OCI-LY1 (cell line): ENCODE measurements at regions not wholly inside any gene's neighbourhood (a gene's known extent, or its start where the extent isn't known, plus 50 kb on each side); places are given as distances from the start of the nearest gene placed in this dataset.

ENCODE experiments used
- H2AFZ ChIP-seq: fragments of 200-600 bp; sonication (generic), shearing (Covaris generic); 2 replicates; pipeline ENCODE4 v1.6.0; 2014; ENCODE audit warnings: antibody characterized with exemption, mild to moderate bottlenecking, low read length
- H3F3A ChIP-seq: fragments of 200-600 bp; sonication (generic), shearing (Covaris generic); 2 replicates; pipeline ENCODE4 v1.6.0; 2014; ENCODE audit warnings: mild to moderate bottlenecking, antibody characterized with exemption, low read length, moderate library complexity; ENCODE audit not compliant: insufficient read depth
- H3K27ac ChIP-seq: fragments of 200-600 bp; sonication (generic); 2 replicates; pipeline ENCODE4 v1.5.1; 2014; ENCODE audit warnings: low read length, mixed run types, mild to moderate bottlenecking, low read depth; ENCODE audit not compliant: poor library complexity, severe bottlenecking
- H3K27me3 ChIP-seq: fragments of 200-600 bp; sonication (generic); 2 replicates; pipeline ENCODE4 v1.6.0; 2014; ENCODE audit warnings: antibody characterized with exemption, mild to moderate bottlenecking, low read length, moderate library complexity; ENCODE audit not compliant: insufficient read depth
- H3K36me3 ChIP-seq: fragments of 200-600 bp; sonication (generic); 2 replicates; pipeline ENCODE4 v1.6.1; 2014; ENCODE audit warnings: mild to moderate bottlenecking, antibody characterized with exemption, low read length, moderate library complexity, mixed read lengths; ENCODE audit not compliant: insufficient read depth
- H3K4me1 ChIP-seq: fragments of 200-600 bp; sonication (generic); 2 replicates; pipeline ENCODE4 v1.5.1; 2014; ENCODE audit warnings: mild to moderate bottlenecking, low read length, moderate library complexity; ENCODE audit not compliant: insufficient read depth, severe bottlenecking
- H3K4me2 ChIP-seq: fragments of 200-600 bp; sonication (generic), shearing (Covaris generic); 2 replicates; pipeline ENCODE4 v1.6.1; 2014; ENCODE audit warnings: low read length
- H3K4me3 ChIP-seq: fragments of 200-600 bp; sonication (generic); 2 replicates; pipeline ENCODE4 v1.5.1; 2014; ENCODE audit warnings: low read length, low read depth, mild to moderate bottlenecking, mixed read lengths; ENCODE audit not compliant: poor library complexity, severe bottlenecking
- H3K79me2 ChIP-seq: fragments of 200-600 bp; shearing (Covaris generic); 2 replicates; pipeline ENCODE4 v1.6.1; 2016; ENCODE audit warnings: mixed run types, low read length, mixed read lengths; ENCODE audit not compliant: insufficient read depth
- H3K9ac ChIP-seq: fragments of 200-600 bp; sonication (generic), shearing (Covaris generic); 2 replicates; pipeline ENCODE4 v1.6.1; 2014; ENCODE audit warnings: mild to moderate bottlenecking, low read length, mixed read lengths
- H3K9me2 ChIP-seq: fragments of 200-600 bp; sonication (generic), shearing (Covaris generic); 2 replicates; pipeline ENCODE4 v1.6.1; 2014; ENCODE audit warnings: low read depth, mild to moderate bottlenecking, low read length, mixed read lengths
- H3K9me3 ChIP-seq: fragments of 200-600 bp; shearing (Covaris generic); 2 replicates; pipeline ENCODE4 v1.6.1; 2014; ENCODE audit warnings: low read length, mixed read lengths
- H4K20me1 ChIP-seq: fragments of 200-600 bp; sonication (generic), shearing (Covaris generic); 2 replicates; pipeline ENCODE4 v1.6.0; 2016; ENCODE audit warnings: mild to moderate bottlenecking, low read length; ENCODE audit not compliant: insufficient read depth
- EZH2 ChIP-seq: fragments of 200-600 bp; sonication (generic), shearing (Covaris generic); IDR thresholded peaks from 2 replicates; pipeline ENCODE4 v1.8.0; 2017; ENCODE audit warnings: borderline replicate concordance, mixed run types, mild to moderate bottlenecking, antibody characterized with exemption, low read length, moderate library complexity, mixed read lengths
- TF ChIP-seq, protein P1 (sequence below): fragments of 200-600 bp; sonication (generic), shearing (Covaris generic); IDR thresholded peaks from 2 replicates; pipeline ENCODE4 v1.5.1; 2017; ENCODE audit warnings: mild to moderate bottlenecking, antibody characterized with exemption, low read length, moderate library complexity, mixed read lengths

DNA sequence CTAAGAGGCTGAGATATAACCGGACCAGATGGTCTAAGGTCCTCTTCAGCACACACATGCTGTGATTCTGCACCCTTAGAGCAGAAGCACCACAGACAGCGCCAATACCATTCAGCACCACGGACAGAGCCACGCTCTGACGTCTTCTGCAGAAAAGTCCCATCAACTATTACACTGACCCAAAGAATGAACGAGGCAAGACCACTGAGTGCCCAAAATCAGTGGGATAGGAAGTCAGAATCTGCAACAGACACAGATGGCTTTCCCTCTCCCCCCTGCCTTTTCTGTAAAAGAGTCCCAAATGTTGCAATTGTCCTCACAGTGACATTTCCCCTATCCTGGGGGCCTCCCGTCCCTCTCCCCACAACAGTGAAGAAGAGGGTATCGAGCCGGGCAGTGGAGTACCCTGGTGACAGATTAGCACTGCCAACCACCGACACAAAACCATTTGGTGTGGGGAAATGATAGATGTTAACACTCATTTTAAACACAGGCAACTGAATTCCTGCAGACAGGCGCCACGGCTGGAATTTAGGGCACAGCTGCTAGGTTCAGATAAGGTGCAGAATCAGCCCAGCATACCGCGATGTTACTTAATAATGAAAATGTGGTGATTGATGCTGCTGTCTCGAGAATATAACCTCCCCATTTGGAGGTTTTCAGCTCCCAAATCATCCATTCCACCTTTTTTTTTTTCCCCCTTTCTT lies 66.6 kb upstream of the CTNNBL1 start:
- no peak overlapping the region for H3K9ac ChIP-seq
- no peak for TF ChIP-seq EZH2
- TF ChIP-seq, protein P1, sequence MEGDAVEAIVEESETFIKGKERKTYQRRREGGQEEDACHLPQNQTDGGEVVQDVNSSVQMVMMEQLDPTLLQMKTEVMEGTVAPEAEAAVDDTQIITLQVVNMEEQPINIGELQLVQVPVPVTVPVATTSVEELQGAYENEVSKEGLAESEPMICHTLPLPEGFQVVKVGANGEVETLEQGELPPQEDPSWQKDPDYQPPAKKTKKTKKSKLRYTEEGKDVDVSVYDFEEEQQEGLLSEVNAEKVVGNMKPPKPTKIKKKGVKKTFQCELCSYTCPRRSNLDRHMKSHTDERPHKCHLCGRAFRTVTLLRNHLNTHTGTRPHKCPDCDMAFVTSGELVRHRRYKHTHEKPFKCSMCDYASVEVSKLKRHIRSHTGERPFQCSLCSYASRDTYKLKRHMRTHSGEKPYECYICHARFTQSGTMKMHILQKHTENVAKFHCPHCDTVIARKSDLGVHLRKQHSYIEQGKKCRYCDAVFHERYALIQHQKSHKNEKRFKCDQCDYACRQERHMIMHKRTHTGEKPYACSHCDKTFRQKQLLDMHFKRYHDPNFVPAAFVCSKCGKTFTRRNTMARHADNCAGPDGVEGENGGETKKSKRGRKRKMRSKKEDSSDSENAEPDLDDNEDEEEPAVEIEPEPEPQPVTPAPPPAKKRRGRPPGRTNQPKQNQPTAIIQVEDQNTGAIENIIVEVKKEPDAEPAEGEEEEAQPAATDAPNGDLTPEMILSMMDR, result no peak
- no peaks in the 10 kb centered on the region for H4K20me1 ChIP-seq
- no peak overlapping the region for H3K4me3 ChIP-seq
- no peaks in the 10 kb centered on the region for H3K79me2 ChIP-seq
- no peaks in the 10 kb centered on the region for H3F3A ChIP-seq
- H3K27ac ChIP-seq, result no peak overlapping the region
- no peaks in the 10 kb centered on the region for H3K4me1 ChIP-seq
- no peaks in the 10 kb centered on the region for H3K27me3 ChIP-seq
- H3K9me3 ChIP-seq, result no peaks in the 10 kb centered on the region
- no peaks in the 10 kb centered on the region for H3K9me2 ChIP-seq
- H2AFZ ChIP-seq, result no peak overlapping the region
- H3K4me2 ChIP-seq, result no peak overlapping the region
- no peaks in the 10 kb centered on the region for H3K36me3 ChIP-seq

DNA sequence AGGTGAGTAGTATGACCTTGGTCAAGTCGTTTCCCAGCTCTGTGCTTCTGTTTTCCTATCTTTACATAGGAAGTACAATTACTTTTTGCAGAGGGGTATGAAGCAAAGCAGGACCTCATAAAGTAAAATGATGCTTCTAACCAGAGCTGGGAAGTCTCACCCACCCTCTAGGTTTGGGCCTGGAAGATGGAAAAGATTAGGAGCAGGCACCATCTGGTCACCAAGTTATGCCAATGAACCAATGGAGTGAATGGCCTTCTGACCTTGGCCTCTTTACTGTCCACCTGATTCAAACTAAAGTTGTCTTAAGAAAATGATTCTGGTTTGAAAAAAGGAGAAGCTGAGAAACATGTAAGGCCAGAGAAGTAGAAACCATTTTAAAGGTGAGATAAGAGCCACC lies 68.9 kb upstream of the CTNNBL1 start:
- Histone ChIP-seq H3F3A (no peaks in the 10 kb centered on the region), H3K9ac (no peak overlapping the region), H3K9me3 (no peaks in the 10 kb centered on the region), H3K79me2 (no peaks in the 10 kb centered on the region), H3K27ac (no peak overlapping the region), H3K27me3 (0 out of 2 replicates have a peak, but pooled peaks cover 2% of the 10 kb centered on the region), H2AFZ (no peak overlapping the region), H4K20me1 (no peaks in the 10 kb centered on the region), H3K36me3 (no peaks in the 10 kb centered on the region), H3K9me2 (no peaks in the 10 kb centered on the region), H3K4me1 (no peaks in the 10 kb centered on the region), H3K4me2 (no peak overlapping the region), H3K4me3 (no peak overlapping the region)
- no peak for TF ChIP-seq EZH2
- TF ChIP-seq, protein P1, result no peak

DNA sequence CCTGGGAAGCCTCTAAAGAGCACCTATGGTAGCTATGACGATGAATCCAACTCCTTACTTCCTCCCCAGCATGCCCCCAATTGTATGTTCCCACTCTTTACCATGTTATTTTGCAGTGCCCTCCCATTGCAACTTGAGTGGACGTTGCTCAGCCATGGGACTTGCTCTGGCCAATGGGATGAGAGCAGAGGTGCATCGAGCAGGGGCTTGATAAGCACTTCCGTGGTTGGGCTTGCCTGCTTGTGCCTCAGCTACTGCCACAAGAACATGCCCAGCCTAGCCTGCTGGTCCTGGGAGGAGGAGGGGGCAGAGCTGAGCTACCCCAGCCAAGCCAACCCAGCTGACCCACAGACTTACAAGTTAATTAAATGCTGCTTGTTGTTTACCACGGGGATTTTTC lies 71.1 kb upstream of the CTNNBL1 start:
- H3K27me3 ChIP-seq, result 0 out of 2 replicates have a peak, but pooled peaks cover 2% of the 10 kb centered on the region
- no peak overlapping the region for H3K27ac ChIP-seq
- no peaks in the 10 kb centered on the region for H3K36me3 ChIP-seq
- no peak overlapping the region for H3K4me3 ChIP-seq
- H3K9me2 ChIP-seq, result no peaks in the 10 kb centered on the region
- no peak overlapping the region for H2AFZ ChIP-seq
- no peaks in the 10 kb centered on the region for H3K4me1 ChIP-seq
- TF ChIP-seq, protein P1, result no peak
- no peak for TF ChIP-seq EZH2
- H3K4me2 ChIP-seq, result no peak overlapping the region
- no peaks in the 10 kb centered on the region for H4K20me1 ChIP-seq
- H3K79me2 ChIP-seq, result no peaks in the 10 kb centered on the region
- H3F3A ChIP-seq, result no peaks in the 10 kb centered on the region
- no peak overlapping the region for H3K9ac ChIP-seq
- H3K9me3 ChIP-seq, result no peaks in the 10 kb centered on the region
